Dermis blood vessel endothelial cell (primary cell): ENCODE measurements at regions not wholly inside any gene's neighbourhood (a gene's known extent, or its start where the extent isn't known, plus 50 kb on each side); places are given as distances from the start of the nearest gene placed in this dataset.
"Not testable (repeated sequence)": the region's sequence is repeated elsewhere in the genome, so short reads cannot be mapped to it uniquely, and the experiment has no call there.

Experiments
- DNase-seq: peaks from one replicate; pipeline ENCODE4 v3.0.0; 2010

- DNase-seq = not testable (repeated sequence)
These were observed 53.4 kb downstream of the AHSP start for GRCh38 chr16:31581065-31581464.

GRCh38 chr16:31601737-31602384, 74.2 kb downstream of the AHSP start:
- DNase-seq = not testable (repeated sequence)

GRCh38 chr16:31618130-31618529, 90.4 kb downstream of the AHSP start:
- DNase-seq = no peak

GRCh38 chr16:31636433-31636832, 108.7 kb downstream of the AHSP start:
- DNase-seq = no peak

GRCh38 chr16:31641279-31641678, 113.6 kb downstream of the AHSP start:
- DNase-seq = no peak

GRCh38 chr16:31655674-31656073, 128.0 kb downstream of the AHSP start:
- DNase-seq = not testable (repeated sequence)

- no peak for DNase-seq
These were observed 137.2 kb downstream of the AHSP start for GRCh38 chr16:31664683-31665482.

- no peak for DNase-seq
These were observed 147.0 kb downstream of the AHSP start for GRCh38 chr16:31674686-31675085.

GRCh38 chr16:31676731-31677130, 149.0 kb downstream of the AHSP start:
- no peak for DNase-seq

GRCh38 chr16:31678649-31679325, 151.1 kb downstream of the AHSP start:
- no peak for DNase-seq

- DNase-seq = not testable (repeated sequence)
These were observed 161.6 kb downstream of the AHSP start for GRCh38 chr16:31689331-31689730.

- DNase-seq = not testable (repeated sequence)
These were observed 164.6 kb downstream of the AHSP start for GRCh38 chr16:31692338-31692737.

GRCh38 chr16:31693733-31694132, 166.0 kb downstream of the AHSP start:
- no peak for DNase-seq

- DNase-seq = no peak
These were observed 166.8 kb downstream of the AHSP start for GRCh38 chr16:31694461-31694860.

- DNase-seq = peak; percentile 41
These were observed 168.0 kb downstream of the AHSP start for GRCh38 chr16:31695667-31696066.

- DNase-seq = peak; percentile 66
These were observed 169.5 kb downstream of the AHSP start for GRCh38 chr16:31696968-31697743.

- DNase-seq = no peak
These were observed 170.0 kb downstream of the AHSP start for GRCh38 chr16:31697744-31698125.

- DNase-seq = no peak
These were observed 171.2 kb downstream of the AHSP start for GRCh38 chr16:31698901-31699300.

- no peak for DNase-seq
These were observed 171.9 kb downstream of the AHSP start for GRCh38 chr16:31699601-31700000.

- no peak for DNase-seq
These were observed 172.5 kb downstream of the AHSP start for GRCh38 chr16:31700200-31700529.

GRCh38 chr16:31700530-31701388, 172.8 kb upstream of the ZNF267 start:
- DNase-seq = peak; percentile 41

- no peak for DNase-seq
These were observed 171.9 kb upstream of the ZNF267 start for GRCh38 chr16:31701734-31702133.
